PC-9 (cell line): ENCODE measurements at regions not wholly inside any gene's neighbourhood (a gene's known extent, or its start where the extent isn't known, plus 50 kb on each side); places are given as distances from the start of the nearest gene placed in this dataset.

Experiments
- BruUV-seq: library from RNA; stranded (reverse); fragments of 400-500 nt; replicated peaks from 2 replicates; lab custom pipeline; 2021; lab: Mats Ljungman, UMichigan
- CTCF ChIA-PET: fragments of 300-600 bp; sonication (Branson Sonifier 250); formaldehyde crosslinking; loops from one replicate; lab custom pipeline; 2022; ENCODE audit warnings: antibody characterized with exemption; lab: Charles Lee
- POLR2A ChIA-PET: fragments of 300-600 bp; sonication (Branson Sonifier 250); formaldehyde crosslinking; loops from one replicate; lab custom pipeline; 2022; ENCODE audit warnings: antibody characterized with exemption; ENCODE audit not compliant: unreplicated experiment; lab: Charles Lee
- DNase-seq, 2 experiments: peaks; one replicate each; pipeline versions ENCODE4 v3.0.0 to v3.0.0-alpha.2; 2015 to 2022; ENCODE audit warnings: mixed read lengths in 1 of 2
- H2AFZ ChIP-seq: fragments of 200-600 bp; sonication (generic); 2 replicates; pipeline ENCODE4 v1.8.1; 2017; ENCODE audit warnings: antibody characterized with exemption
- H3F3A ChIP-seq: fragments of 200-600 bp; sonication (generic); 2 replicates; pipeline ENCODE4 v1.8.1; 2017; ENCODE audit warnings: antibody characterized with exemption, mild to moderate bottlenecking, low read depth; ENCODE audit not compliant: insufficient read depth
- H3K27ac ChIP-seq: fragments of 200-600 bp; sonication (generic); 2 replicates; pipeline ENCODE4 v1.6.1; 2016; ENCODE audit warnings: mixed run types
- H3K27me3 ChIP-seq: fragments of 200-600 bp; sonication (generic); 2 replicates; pipeline ENCODE4 v1.6.1; 2016; ENCODE audit warnings: low read depth, mixed run types; ENCODE audit not compliant: insufficient read depth
- H3K36me3 ChIP-seq: fragments of 200-600 bp; sonication (generic); 2 replicates; pipeline ENCODE4 v1.6.1; 2016; ENCODE audit warnings: low read depth, mixed run types
- H3K4me1 ChIP-seq: fragments of 200-600 bp; sonication (generic); replicated peaks from 2 replicates; pipeline ENCODE4 v1.6.1; 2016; ENCODE audit warnings: mixed run types; ENCODE audit not compliant: insufficient read depth
- H3K4me2 ChIP-seq: fragments of 200-600 bp; sonication (generic); 2 replicates; pipeline ENCODE4 v1.6.1; 2017; ENCODE audit warnings: mixed run types
- H3K4me3 ChIP-seq: fragments of 200-600 bp; sonication (generic); 2 replicates; pipeline ENCODE4 v1.6.1; 2016; ENCODE audit warnings: mixed run types
- H3K79me2 ChIP-seq: fragments of 200-600 bp; sonication (generic); 2 replicates; pipeline ENCODE4 v1.6.1; 2017; ENCODE audit warnings: low read depth, mixed run types
- H3K9me2 ChIP-seq: fragments of 200-600 bp; sonication (generic); 2 replicates; pipeline ENCODE4 v1.8.1; 2017; ENCODE audit warnings: mild to moderate bottlenecking; ENCODE audit not compliant: insufficient read depth
- H3K9me3 ChIP-seq: fragments of 200-600 bp; sonication (generic); 2 replicates; pipeline ENCODE4 v1.8.1; 2016; ENCODE audit warnings: low read depth; ENCODE audit not compliant: insufficient read depth
- H4K20me1 ChIP-seq: fragments of 200-600 bp; sonication (generic); 2 replicates; pipeline ENCODE4 v1.8.1; 2017; ENCODE audit not compliant: insufficient read depth
- EZH2 ChIP-seq: fragments of 200-600 bp; sonication (generic); IDR thresholded peaks from 2 replicates; pipeline ENCODE4 v1.8.0; 2017; ENCODE audit warnings: antibody characterized with exemption, low read depth
- intact Hi-C: fragments of 100-400 bp; cut with micrococcal nuclease; formaldehyde crosslinking; loops from one replicate; pipeline ENCODE4 v1.10.0; 2022; ENCODE audit not compliant: unreplicated experiment
- TF ChIP-seq, protein P1 (sequence below): fragments of 200-600 bp; sonication (generic); conservative IDR thresholded peaks from 2 replicates; pipeline ENCODE4 v1.6.1; 2017; ENCODE audit warnings: mixed run types, antibody characterized with exemption, mild to moderate bottlenecking, moderate library complexity

- H3K4me1 ChIP-seq = no peaks in the 10 kb centered on the region
- no peak overlapping the region for H2AFZ ChIP-seq
- H3K9me3 ChIP-seq = no peaks in the 10 kb centered on the region
- no peak for DNase-seq
- BruUV-seq = no TSS peak
- no peak overlapping the region for H3K27ac ChIP-seq
- H4K20me1 ChIP-seq = no peaks in the 10 kb centered on the region
- POLR2A ChIA-PET = no interaction called here
- no peak overlapping the region for H3K4me2 ChIP-seq
- CTCF ChIA-PET = no interaction called here
- H3K36me3 ChIP-seq = no peaks in the 10 kb centered on the region
- H3K9me2 ChIP-seq = no peaks in the 10 kb centered on the region; the same call in 1 of the 2 replicates
- intact Hi-C loops = no loop called here
- no peaks in the 10 kb centered on the region for H3K27me3 ChIP-seq
- no peaks in the 10 kb centered on the region for H3F3A ChIP-seq
- TF ChIP-seq, protein P1, sequence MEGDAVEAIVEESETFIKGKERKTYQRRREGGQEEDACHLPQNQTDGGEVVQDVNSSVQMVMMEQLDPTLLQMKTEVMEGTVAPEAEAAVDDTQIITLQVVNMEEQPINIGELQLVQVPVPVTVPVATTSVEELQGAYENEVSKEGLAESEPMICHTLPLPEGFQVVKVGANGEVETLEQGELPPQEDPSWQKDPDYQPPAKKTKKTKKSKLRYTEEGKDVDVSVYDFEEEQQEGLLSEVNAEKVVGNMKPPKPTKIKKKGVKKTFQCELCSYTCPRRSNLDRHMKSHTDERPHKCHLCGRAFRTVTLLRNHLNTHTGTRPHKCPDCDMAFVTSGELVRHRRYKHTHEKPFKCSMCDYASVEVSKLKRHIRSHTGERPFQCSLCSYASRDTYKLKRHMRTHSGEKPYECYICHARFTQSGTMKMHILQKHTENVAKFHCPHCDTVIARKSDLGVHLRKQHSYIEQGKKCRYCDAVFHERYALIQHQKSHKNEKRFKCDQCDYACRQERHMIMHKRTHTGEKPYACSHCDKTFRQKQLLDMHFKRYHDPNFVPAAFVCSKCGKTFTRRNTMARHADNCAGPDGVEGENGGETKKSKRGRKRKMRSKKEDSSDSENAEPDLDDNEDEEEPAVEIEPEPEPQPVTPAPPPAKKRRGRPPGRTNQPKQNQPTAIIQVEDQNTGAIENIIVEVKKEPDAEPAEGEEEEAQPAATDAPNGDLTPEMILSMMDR = no peak
- TF ChIP-seq EZH2 = no peak
- no peaks in the 10 kb centered on the region for H3K79me2 ChIP-seq
- no peak overlapping the region for H3K4me3 ChIP-seq
Measured at GRCh38 chr9:106284296-106284695, 578.7 kb upstream of the ZNF462 start.

DNA sequence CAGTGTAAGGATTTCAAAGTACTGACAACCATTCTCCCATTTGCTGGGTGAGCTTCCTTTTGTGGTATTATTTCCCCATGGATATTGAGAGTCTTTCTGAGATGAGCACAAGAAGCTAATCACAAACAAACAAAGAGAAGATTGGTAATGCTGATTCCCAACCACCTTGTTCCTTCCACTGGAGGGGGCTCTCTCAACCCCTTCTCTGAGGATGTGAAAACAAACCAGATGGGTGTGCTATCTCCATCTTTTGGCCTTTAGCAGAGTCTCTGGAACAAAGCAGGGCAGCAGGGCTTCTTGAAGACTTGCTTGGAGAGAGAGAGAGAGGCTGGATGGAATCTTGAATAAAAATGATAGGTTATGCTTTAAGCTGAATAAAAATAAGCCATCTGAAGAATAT is 576.7 kb upstream of the ZNF462 start:
- Histone ChIP-seq H3F3A (no peaks in the 10 kb centered on the region), H3K79me2 (no peaks in the 10 kb centered on the region), H3K36me3 (no peaks in the 10 kb centered on the region), H2AFZ (no peak overlapping the region), H4K20me1 (no peaks in the 10 kb centered on the region), H3K4me1 (no peaks in the 10 kb centered on the region), H3K27ac (no peak overlapping the region), H3K9me3 (no peaks in the 10 kb centered on the region), H3K4me2 (no peak overlapping the region), H3K27me3 (no peaks in the 10 kb centered on the region), H3K4me3 (no peak overlapping the region), H3K9me2 (no peaks in the 10 kb centered on the region; the same call in none of the 2 replicates)
- POLR2A ChIA-PET = no interaction called here
- CTCF ChIA-PET = no interaction called here
- TF ChIP-seq, protein P1 = no peak
- no peak for TF ChIP-seq EZH2
- no TSS peak for BruUV-seq
- intact Hi-C loops = no loop called here
- no peak for DNase-seq

GRCh38 chr9:106287091-106287631 is 575.8 kb upstream of the ZNF462 start:
- intact Hi-C loops = no loop called here
- H3K27me3 ChIP-seq = no peaks in the 10 kb centered on the region
- TF ChIP-seq, protein P1 = no peak
- no peak for TF ChIP-seq EZH2
- no peaks in the 10 kb centered on the region; the same call in none of the 2 replicates for H3K9me2 ChIP-seq
- H3K4me1 ChIP-seq = no peaks in the 10 kb centered on the region
- H3K79me2 ChIP-seq = no peaks in the 10 kb centered on the region
- POLR2A ChIA-PET = no interaction called here
- CTCF ChIA-PET = no interaction called here
- no peak overlapping the region for H3K4me2 ChIP-seq
- no peaks in the 10 kb centered on the region for H4K20me1 ChIP-seq
- H3K9me3 ChIP-seq = no peaks in the 10 kb centered on the region
- DNase-seq = no peak
- H3F3A ChIP-seq = no peaks in the 10 kb centered on the region
- H3K27ac ChIP-seq = no peak overlapping the region
- H3K36me3 ChIP-seq = no peaks in the 10 kb centered on the region
- BruUV-seq = no TSS peak
- no peak overlapping the region for H3K4me3 ChIP-seq
- no peak overlapping the region for H2AFZ ChIP-seq
